PFSK-1 (cell line): ENCODE measurements at regions not wholly inside any gene's neighbourhood (a gene's known extent, or its start where the extent isn't known, plus 50 kb on each side); places are given as distances from the start of the nearest gene placed in this dataset.

Experiments
- FOXP2 ChIP-seq: optimal IDR thresholded peaks from 2 replicates; pipeline ENCODE3; 2011; ENCODE audit warnings: borderline replicate concordance, control low read depth, inconsistent platforms; ENCODE audit not compliant: insufficient read depth; ENCODE audit errors: extremely low read length, extremely low read depth
- POLR2AphosphoS5 ChIP-seq: IDR thresholded peaks from 2 replicates; pipeline ENCODE4 v1.6.1; 2012; ENCODE audit warnings: low read depth, mild to moderate bottlenecking, control low read depth, low read length, moderate library complexity
- SIN3A ChIP-seq: IDR thresholded peaks from 2 replicates; pipeline ENCODE4 v1.6.1; 2012; ENCODE audit warnings: mild to moderate bottlenecking, low read length, moderate library complexity, borderline replicate concordance; ENCODE audit not compliant: insufficient read depth
- TAF1 ChIP-seq: IDR thresholded peaks from 2 replicates; pipeline ENCODE4 v1.6.1; 2012; ENCODE audit warnings: low read length, control low read depth, borderline replicate concordance; ENCODE audit not compliant: insufficient read depth
- TF ChIP-seq, protein P1 (sequence below), 2 experiments: IDR thresholded peaks; 2 replicates each; pipeline versions ENCODE4 v1.6.1 to v1.8.0; 2011 to 2012; ENCODE audit warnings: low read depth in 2 of 2, low read length in 2 of 2, control low read depth in 1 of 2, inconsistent platforms in 1 of 2, mild to moderate bottlenecking in 1 of 2, moderate library complexity in 1 of 2; ENCODE audit not compliant: insufficient read depth in 1 of 2

GRCh38 chr11:79699246-79699645, 258.4 kb upstream of the TENM4 start:
- TF ChIP-seq, protein P1, sequence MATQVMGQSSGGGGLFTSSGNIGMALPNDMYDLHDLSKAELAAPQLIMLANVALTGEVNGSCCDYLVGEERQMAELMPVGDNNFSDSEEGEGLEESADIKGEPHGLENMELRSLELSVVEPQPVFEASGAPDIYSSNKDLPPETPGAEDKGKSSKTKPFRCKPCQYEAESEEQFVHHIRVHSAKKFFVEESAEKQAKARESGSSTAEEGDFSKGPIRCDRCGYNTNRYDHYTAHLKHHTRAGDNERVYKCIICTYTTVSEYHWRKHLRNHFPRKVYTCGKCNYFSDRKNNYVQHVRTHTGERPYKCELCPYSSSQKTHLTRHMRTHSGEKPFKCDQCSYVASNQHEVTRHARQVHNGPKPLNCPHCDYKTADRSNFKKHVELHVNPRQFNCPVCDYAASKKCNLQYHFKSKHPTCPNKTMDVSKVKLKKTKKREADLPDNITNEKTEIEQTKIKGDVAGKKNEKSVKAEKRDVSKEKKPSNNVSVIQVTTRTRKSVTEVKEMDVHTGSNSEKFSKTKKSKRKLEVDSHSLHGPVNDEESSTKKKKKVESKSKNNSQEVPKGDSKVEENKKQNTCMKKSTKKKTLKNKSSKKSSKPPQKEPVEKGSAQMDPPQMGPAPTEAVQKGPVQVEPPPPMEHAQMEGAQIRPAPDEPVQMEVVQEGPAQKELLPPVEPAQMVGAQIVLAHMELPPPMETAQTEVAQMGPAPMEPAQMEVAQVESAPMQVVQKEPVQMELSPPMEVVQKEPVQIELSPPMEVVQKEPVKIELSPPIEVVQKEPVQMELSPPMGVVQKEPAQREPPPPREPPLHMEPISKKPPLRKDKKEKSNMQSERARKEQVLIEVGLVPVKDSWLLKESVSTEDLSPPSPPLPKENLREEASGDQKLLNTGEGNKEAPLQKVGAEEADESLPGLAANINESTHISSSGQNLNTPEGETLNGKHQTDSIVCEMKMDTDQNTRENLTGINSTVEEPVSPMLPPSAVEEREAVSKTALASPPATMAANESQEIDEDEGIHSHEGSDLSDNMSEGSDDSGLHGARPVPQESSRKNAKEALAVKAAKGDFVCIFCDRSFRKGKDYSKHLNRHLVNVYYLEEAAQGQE (IDR thresholded peaks at IDR 0.05; ENCODE audit: insufficient read depth in 1 of 2, low read depth in 2 of 2, low read length in 2 of 2): no peak
- TF ChIP-seq POLR2AphosphoS5 (no peak), SIN3A (no peak), TAF1 (no peak), FOXP2 (no peak)

GRCh38 chr11:79697905-79698304, 257.1 kb upstream of the TENM4 start:
- TF ChIP-seq FOXP2: no peak
- TF ChIP-seq TAF1: no peak
- no peak for TF ChIP-seq POLR2AphosphoS5
- TF ChIP-seq SIN3A: no peak
- TF ChIP-seq, protein P1 (IDR thresholded peaks at IDR 0.05; ENCODE audit: insufficient read depth in 1 of 2, low read depth in 2 of 2, low read length in 2 of 2): no peak

DNA sequence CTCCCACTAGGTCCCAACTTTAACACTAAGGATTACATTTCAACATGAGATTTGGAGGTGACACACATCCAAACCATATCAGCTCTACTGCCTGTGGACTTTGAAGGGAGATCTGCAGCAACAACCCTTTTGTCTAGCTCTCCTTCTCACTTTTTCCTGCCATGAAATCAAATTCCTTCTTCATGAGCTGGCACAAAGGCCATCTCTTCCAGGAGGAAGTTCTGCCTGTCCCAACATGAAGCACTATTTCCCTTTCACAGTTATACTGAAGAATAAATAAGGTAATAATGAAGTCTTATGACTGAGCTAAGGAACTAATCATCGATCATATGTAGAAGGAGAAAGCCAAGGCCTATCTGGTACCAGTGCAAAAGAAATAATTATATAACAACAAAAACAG, 253.5 kb upstream of the TENM4 start:
- no peak for TF ChIP-seq POLR2AphosphoS5
- no peak for TF ChIP-seq TAF1
- TF ChIP-seq, protein P1 (IDR thresholded peaks at IDR 0.05; ENCODE audit: insufficient read depth in 1 of 2, low read depth in 2 of 2, low read length in 2 of 2): no peak
- no peak for TF ChIP-seq FOXP2
- TF ChIP-seq SIN3A: no peak

DNA sequence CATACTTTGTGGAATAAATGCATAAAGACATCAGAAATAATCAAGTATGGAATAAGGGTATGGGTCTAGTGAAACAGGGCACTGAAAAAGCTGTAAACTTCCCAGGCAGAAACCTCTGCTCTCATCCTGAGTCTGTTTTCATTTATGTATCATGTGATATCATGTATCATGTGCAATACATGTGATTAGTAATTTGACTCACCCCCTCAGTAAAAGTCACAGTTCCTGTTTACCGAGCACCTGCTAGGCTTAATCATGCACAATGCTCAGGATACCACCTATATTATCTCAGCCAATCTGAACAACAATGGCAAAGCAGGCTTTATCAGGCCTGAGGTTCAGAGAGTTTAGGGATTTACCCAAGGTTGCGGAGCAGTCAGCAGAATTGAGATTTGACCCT, 250.6 kb upstream of the TENM4 start:
- TF ChIP-seq POLR2AphosphoS5 (no peak), FOXP2 (no peak), SIN3A (no peak), TAF1 (no peak)
- TF ChIP-seq, protein P1 (IDR thresholded peaks at IDR 0.05; ENCODE audit: insufficient read depth in 1 of 2, low read depth in 2 of 2, low read length in 2 of 2): no peak
